ENCODE measurements at regions not wholly inside any gene's neighbourhood (a gene's known extent, or its start where the extent isn't known, plus 50 kb on each side); places are given as distances from the start of the nearest gene placed in this dataset.

GRCh38 chr2:147553775-147554271, 291.0 kb upstream of the ACVR2A start:
- DNase-seq (ENCODE audit: low read depth in 2 of 2), result no peak

GRCh38 chr2:147550995-147551731, 293.7 kb upstream of the ACVR2A start:
- no peak for DNase-seq (ENCODE audit: low read depth in 2 of 2)

GRCh38 chr2:147549054-147549453, 295.8 kb upstream of the ACVR2A start:
- no peak for DNase-seq (ENCODE audit: low read depth in 2 of 2)

GRCh38 chr2:147548451-147548850, 296.4 kb upstream of the ACVR2A start:
- no peak for DNase-seq (ENCODE audit: low read depth in 2 of 2)

- no peak for DNase-seq (ENCODE audit: low read depth in 2 of 2)
Observed at GRCh38 chr2:147547440-147547839, 297.4 kb upstream of the ACVR2A start.

- no peak for DNase-seq (ENCODE audit: low read depth in 2 of 2)
Observed at GRCh38 chr2:147546109-147546508, 298.7 kb upstream of the ACVR2A start.

- DNase-seq (ENCODE audit: low read depth in 2 of 2), result no peak
Observed at GRCh38 chr2:147543056-147543455, 301.8 kb upstream of the ACVR2A start.

- DNase-seq (ENCODE audit: low read depth in 2 of 2), result no peak
Observed at GRCh38 chr2:147542351-147542750, 302.5 kb upstream of the ACVR2A start.

- DNase-seq (ENCODE audit: low read depth in 2 of 2), result no peak
Observed at GRCh38 chr2:147541314-147541713, 303.5 kb upstream of the ACVR2A start.

- DNase-seq (ENCODE audit: low read depth in 2 of 2), result no peak
Observed at GRCh38 chr2:147538821-147539220, 306.0 kb upstream of the ACVR2A start.

- DNase-seq (ENCODE audit: low read depth in 2 of 2), result no peak
Observed at GRCh38 chr2:147538088-147538487, 306.7 kb upstream of the ACVR2A start.

- no peak for DNase-seq (ENCODE audit: low read depth in 2 of 2)
Observed at GRCh38 chr2:147531269-147531668, 313.6 kb upstream of the ACVR2A start.

- DNase-seq (ENCODE audit: low read depth in 2 of 2), result no peak
Observed at GRCh38 chr2:147530033-147530432, 314.8 kb upstream of the ACVR2A start.

GRCh38 chr2:147525819-147526489, 318.9 kb upstream of the ACVR2A start:
- no peak for DNase-seq (ENCODE audit: low read depth in 2 of 2)

- DNase-seq (ENCODE audit: low read depth in 2 of 2), result no peak
Observed at GRCh38 chr2:147524912-147525311, 319.9 kb upstream of the ACVR2A start.

GRCh38 chr2:147523415-147523814, 321.4 kb upstream of the ACVR2A start:
- no peak for DNase-seq (ENCODE audit: low read depth in 2 of 2)

- no peak for DNase-seq (ENCODE audit: low read depth in 2 of 2)
Observed at GRCh38 chr2:147521936-147522335, 322.9 kb upstream of the ACVR2A start.

GRCh38 chr2:147520817-147521216, 324.0 kb upstream of the ACVR2A start:
- DNase-seq (ENCODE audit: low read depth in 2 of 2), result no peak

GRCh38 chr2:147519178-147519577, 325.7 kb upstream of the ACVR2A start:
- DNase-seq (ENCODE audit: low read depth in 2 of 2), result no peak

GRCh38 chr2:147515213-147515612, 329.6 kb upstream of the ACVR2A start:
- DNase-seq (ENCODE audit: low read depth in 2 of 2), result no peak

- DNase-seq (ENCODE audit: low read depth in 2 of 2), result no peak
Observed at GRCh38 chr2:147512206-147512605, 332.6 kb upstream of the ACVR2A start.

GRCh38 chr2:147511491-147511948, 333.3 kb upstream of the ACVR2A start:
- DNase-seq (ENCODE audit: low read depth in 2 of 2), result no peak

- no peak for DNase-seq (ENCODE audit: low read depth in 2 of 2)
Observed at GRCh38 chr2:147509821-147510220, 335.0 kb upstream of the ACVR2A start.

Data from stimulated activated CD8-positive, alpha-beta memory T cell treated with anti-CD3 and anti-CD28 coated beads, Interleukin-2, amount 100 ng/mL, for 1 hour (primary cell).